GM13976 (cell line): ENCODE measurements at regions not wholly inside any gene's neighbourhood (a gene's known extent, or its start where the extent isn't known, plus 50 kb on each side); places are given as distances from the start of the nearest gene placed in this dataset.

Experiments
- DNase-seq: peaks from one replicate; pipeline ENCODE4 v3.0.0; 2012; ENCODE audit warnings: low spot score
- CTCF ChIP-seq: IDR thresholded peaks from 2 replicates; pipeline ENCODE4 v1.5.1; 2012; ENCODE audit warnings: borderline replicate concordance, mild to moderate bottlenecking; ENCODE audit not compliant: insufficient read depth; ENCODE audit errors: extremely low read depth, missing control alignments, control extremely low read depth
- in situ Hi-C: fragments of 300-500 bp; cut with MboI; formaldehyde crosslinking; loops from one replicate; pipeline ENCODE4 v1.12.0; 2022; ENCODE audit warnings: low sequenced_read_pairs, mixed read lengths, inconsistent platforms; ENCODE audit not compliant: unreplicated experiment

- TF ChIP-seq CTCF: no peak
- in situ Hi-C loops: no loop called here
- DNase-seq: no peak
These were observed 73.6 kb upstream of the LSM8 start for GRCh38 chr7:118110178-118110925.

GRCh38 chr7:118111347-118111746 lies 72.6 kb upstream of the LSM8 start:
- TF ChIP-seq CTCF: no peak
- in situ Hi-C loops: no loop called here
- no peak for DNase-seq

DNA sequence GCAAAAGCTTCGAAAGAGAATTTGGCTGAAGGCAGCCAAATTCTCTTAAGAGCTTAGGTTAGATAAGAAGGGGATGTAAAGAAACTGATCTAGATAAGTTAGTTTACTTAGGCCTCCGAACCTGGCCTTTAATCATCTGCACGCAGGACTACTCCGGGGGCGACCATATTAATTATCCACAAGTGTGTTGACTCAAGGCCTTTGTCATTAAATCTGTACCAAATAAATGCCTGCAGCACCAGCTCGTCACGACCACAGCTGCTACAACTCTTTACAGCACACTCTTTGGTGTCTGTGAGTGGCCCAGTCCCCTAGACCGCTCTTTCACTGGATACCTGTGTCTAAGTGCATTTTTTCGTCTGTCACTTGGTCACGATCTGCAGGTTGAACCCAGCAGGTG lies 69.8 kb upstream of the LSM8 start:
- no peak for DNase-seq
- in situ Hi-C loops: no loop called here
- TF ChIP-seq CTCF: no peak

- in situ Hi-C loops: no loop called here
- no peak for TF ChIP-seq CTCF
- DNase-seq: no peak
These were observed 54.7 kb upstream of the LSM8 start for GRCh38 chr7:118129041-118129795.

DNA sequence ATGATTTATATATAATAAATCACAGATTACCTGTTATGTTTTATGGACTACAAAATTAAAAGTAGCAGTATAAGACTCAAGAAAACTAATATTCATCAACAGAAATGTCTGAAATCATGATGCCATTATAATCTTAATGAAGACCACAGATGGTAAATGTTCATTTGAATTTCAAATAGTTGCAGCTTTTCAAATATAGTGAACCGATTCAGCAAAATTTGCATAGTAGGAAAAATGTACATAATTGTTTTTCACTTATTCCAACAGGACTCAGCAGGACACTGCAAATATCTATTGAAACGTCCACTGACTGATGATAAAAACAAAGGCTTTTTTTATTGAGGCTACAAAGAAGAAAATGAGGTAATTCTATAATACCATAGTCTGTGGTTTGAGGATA lies 51.2 kb upstream of the LSM8 start:
- no peak for DNase-seq
- in situ Hi-C loops: no loop called here
- TF ChIP-seq CTCF: no peak
